Hematopoietic multipotent progenitor cell treated with erythropoietin and hydrocortisone succinate and interleukin-3 and kit ligand, for 15 days (in vitro differentiated cells): ENCODE measurements at regions not wholly inside any gene's neighbourhood (a gene's known extent, or its start where the extent isn't known, plus 50 kb on each side); places are given as distances from the start of the nearest gene placed in this dataset.
"Not testable (repeated sequence)": the region's sequence is repeated elsewhere in the genome, so short reads cannot be mapped to it uniquely, and the experiment has no call there.

ENCODE experiments used
- DNase-seq: peaks from one replicate; pipeline ENCODE4 v3.0.0-alpha.2; 2015; ENCODE audit warnings: low spot score

DNA sequence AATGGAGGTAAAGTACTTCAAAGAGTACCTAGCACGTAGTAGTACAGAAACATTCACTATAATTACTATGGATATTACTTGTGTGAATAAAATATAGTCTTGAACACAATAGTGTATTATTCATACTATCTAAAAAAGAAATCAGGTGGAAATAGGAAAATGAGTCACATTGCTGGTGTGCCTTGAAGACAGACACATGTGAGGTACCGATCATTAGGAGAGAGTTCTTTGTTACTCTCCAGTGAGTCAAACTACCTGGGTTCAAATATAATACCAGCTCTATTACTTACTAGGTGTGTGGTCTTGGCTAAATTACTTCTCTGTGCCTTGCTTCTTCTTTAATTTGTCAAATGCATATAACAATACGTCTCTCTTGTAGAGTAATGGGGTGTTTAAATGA lies 50.8 kb upstream of the BEND6 start:
- no peak for DNase-seq

DNA sequence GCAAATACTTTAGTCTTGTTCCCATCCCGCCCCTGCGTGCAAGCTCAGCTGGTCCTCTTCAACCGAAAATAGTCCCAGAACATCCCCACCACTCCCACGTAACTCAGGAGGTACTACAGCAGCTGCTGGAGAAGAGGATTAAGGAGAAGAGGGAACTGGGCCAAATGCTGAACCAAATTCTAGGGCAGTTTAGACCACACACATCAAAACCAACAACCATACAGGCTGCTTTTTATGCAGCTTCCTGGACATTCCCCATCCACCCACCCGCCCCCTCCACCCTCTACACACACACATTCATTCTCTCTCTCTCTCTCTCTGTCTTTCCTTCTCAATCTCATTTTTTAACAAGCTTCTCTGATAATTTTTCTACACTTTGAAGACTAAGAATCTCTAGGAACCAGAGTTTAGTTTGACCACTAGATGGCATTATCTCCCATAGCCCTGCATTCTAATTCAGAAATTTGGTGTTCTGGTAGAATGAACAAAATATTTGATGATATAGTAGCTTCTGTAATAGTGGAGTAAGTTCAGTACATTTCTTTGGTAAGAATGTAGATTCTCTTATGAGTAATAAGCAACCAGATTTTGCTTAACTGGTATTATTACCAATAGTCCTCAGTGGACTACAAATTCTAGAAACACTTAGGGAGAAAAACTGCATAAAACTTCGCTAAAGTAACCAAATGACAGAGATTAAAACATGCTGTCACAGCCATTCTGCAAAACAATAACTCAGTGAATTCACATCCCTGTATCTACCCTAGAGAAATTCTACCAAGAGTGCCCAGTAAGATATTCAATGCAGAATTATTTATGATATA lies 52.1 kb upstream of the BEND6 start:
- peak; percentile 58 for DNase-seq

DNA sequence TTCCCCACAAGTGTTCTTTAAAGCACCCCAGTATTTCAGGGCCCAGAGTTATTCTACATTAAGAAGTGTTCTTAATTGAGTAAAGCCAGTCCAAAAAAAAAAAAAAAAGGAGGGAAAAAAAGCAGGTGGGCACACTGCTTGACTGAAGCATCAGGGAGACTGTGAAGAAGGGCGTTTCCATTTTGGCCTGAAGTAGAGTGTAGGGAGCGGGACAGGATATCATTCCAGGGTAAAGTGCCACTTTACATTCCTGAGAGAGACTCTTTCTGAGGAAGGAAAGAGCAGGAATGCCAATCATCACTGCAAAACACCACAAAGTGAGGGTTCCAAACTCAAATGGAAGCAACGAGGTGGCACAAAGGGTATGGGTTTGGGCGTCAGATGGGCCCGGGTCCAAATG lies 54.1 kb upstream of the BEND6 start:
- DNase-seq: no peak

DNA sequence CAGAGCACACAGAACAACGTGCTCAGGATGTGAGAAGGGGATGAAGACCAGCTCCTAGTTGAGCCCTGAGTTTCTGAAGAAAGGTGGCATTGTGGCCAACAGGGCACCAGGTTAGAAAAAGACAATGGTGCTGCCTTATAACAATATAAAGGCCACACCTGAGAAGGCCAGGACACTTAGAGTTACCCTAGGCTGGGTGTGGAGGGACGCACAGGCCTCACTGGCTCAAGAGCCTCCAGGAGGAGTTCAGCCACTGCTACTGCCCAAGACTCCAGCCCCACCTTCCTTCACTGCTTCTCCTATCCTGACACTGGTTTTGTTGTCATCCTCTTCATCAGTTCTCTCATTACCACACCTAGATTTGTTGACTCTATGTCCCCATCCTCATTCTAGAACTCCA lies 55.2 kb upstream of the BEND6 start:
- DNase-seq: no peak

DNA sequence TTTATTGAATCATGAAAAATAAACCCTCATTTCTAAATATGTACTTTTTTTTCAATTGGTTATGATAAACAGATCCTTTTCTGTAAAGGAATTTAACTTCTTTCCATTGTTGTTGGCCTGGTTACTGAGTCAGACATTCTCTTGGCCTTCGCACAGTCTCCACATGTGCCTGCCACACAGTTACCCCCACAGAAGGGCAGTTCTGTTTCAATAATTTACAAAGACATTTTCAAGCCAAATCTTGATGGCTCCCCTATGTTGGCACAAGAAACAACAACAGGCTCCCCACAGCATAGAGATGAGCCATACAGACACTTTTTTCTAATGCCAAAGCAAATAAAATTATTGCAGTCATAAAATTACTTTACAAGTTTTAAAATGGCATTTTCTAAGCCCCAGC lies 55.6 kb upstream of the BEND6 start:
- DNase-seq: no peak

DNA sequence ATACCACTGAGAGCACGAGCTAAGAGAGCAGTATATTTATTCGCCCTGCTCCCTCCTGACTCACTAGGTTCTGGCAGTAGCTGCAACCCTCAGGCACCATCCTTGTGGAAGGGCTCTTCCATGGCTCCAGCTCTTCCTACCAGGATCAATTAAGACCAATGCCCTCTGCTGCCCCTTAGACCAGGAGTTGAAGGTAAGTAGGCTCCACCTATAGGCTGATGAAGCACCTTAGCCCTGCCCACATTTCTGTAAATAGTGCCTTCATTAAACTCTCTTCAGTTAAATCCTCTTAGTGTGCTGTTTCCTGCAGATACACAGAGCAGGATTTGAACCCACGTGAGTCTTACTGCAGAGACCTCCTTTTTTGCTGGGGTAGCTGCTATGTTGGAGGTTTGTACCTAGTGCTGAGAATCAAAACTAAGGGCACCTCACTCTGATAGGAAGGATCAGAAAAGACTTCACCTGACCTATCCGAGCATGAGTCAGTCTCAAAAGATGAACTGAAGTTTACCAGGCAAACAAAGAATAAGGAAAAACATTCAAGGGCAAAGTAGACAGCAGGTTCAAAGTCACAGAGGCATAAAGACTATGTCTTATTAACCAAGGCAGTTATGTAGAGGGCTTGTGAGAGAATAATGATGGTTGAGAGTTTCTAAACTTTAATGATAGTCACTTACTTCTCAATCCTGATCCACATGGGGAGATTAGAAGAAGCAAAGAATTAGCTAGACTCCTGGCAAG lies 56.9 kb upstream of the BEND6 start:
- no peak for DNase-seq

DNA sequence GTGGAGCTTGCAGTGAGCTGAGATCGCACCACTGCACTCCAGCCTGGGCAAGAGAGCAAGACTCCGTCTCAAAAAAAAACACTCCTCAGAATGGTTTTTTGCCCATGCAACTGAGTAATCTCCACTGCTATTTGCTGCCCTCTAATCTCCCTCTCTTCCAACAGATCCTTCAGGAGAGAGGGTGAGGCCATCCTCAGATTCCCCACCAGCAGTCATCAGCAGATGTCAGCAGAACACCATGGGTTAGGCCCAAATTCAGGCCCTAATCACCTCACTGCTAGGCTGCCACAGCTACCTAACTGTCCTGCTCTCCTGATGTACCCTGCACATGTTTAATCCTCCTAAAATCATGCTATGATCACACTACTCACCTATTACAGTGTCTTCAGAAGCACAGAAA lies 63.2 kb upstream of the BEND6 start:
- DNase-seq: no peak

DNA sequence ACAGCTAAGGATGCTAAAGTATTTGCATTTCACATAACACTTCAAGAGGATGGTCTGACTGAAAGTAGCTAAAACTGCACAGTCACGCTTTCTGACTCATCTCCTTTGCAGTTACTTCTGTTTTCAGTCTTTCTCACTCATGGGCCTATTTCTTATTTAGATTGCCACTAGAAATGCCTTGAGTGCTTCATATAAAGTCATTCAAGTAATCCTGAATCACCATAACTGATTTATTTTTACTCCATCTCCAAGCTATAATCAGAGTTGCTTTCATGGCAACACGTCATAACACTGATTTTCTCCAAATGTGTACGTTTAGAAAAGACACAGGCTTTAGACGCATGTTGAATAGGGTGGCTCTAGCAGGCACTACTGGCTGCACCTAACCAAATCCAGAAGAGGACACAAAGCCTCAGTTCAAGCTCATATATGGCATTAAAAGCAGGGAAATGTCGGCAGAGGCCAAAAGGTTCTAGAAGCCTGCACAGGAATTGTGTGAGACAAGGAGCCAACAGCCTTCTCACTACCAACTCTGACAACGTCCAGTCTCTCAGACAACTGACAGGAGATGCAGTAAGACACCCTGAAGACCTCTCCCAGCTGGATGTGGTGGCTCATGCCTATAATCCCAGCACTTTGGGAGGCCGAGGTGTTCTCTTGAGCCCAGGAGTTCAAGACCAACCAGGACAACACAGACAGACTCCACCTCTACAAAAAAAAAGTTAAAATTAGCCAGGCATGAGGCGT lies 64.1 kb upstream of the BEND6 start:
- peak; percentile 34 for DNase-seq

DNA sequence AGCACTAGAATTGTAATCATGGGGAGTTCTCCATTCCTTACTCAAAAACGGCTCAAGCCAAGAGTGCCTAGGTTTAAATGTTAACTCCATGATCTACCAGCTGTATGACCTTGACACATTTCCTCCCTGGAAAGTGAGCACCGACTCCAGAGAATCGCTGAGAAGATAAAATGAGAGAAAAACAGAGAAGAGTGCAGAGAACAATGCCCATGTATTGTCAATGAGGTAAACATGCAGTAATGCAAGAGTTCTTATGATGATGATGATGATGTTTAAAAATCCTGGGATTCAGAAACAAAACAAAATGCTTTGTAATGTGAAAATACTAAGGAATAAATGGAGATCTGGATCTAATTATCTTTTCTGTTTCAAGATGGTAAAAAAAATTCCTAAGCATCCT lies 64.8 kb upstream of the BEND6 start:
- no peak for DNase-seq

DNA sequence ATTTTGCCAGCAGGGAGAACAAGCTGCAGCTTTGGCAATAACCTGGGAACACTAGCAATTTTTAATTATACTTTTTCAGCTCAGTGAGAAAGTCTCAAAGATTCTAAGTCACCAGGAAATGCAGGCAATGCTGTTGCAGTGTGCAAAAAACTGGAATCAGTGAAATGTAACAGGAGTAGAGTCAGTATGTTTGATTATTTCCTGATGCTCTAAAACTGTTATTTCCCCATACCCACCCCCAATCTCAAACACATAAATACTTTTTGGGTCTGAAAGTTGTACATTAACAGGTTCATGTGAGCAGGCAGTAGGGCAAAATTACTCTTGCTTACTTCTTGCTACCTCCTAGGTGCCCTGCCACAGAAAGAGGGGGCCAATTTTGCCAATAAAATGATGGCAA lies 65.4 kb upstream of the BEND6 start:
- DNase-seq: no peak

DNA sequence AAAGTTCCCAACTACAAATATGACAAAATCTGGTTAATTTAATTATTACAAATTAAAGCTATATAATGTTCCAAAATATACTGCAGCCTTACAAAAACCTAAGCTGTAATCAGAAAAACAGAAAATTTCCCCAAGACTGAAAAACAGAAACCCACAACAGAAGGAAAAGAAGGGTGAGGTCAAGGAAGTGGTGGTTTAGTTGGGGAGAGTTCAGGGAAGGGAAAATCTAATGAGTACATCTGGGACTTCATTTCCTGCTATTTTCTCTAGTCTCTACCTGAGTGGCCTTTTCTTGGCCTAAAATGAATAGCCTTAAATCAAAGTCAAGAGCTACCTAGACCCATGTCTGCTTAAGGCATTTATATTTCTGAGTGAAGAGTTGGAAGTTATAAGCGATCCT lies 66.2 kb upstream of the BEND6 start:
- DNase-seq: no peak

DNA sequence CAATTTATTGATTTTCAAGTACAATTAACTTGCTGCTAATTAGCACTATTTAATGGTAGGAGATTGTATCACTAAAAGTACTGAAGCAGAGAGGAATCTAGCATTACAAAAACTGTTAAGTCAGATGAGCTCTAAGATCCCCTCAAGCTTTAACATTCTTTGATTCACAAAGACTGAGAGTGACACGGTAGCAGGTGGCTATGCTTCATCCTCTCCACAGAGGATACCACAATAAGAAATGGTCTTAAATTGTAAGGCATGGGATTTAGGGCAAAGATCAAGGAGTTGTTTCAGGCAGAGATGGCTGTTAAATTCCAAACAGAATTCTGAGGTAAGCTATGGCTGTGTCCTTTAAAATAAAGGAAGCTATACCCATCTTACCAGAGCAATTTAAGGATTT lies 67.8 kb upstream of the BEND6 start:
- no peak for DNase-seq

DNA sequence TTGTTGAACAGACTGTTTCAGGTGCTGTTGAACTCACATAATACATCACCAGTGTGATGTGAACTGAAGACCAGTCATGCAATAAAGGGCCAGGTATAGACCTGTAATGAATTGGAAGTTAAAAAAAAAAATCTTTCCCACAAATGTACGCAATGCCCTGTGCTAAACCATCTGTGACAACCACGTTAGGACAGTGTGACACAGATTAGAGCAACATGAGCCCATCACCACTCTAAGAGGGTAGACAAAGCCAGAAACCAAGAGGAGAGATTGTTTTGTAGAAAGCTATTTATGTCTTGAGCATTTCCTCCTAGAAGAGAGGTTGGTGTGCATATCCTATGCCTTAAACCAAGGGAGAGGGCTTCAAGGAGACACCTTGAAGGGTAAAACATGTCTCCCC lies 77.0 kb upstream of the BEND6 start:
- DNase-seq: no peak

DNA sequence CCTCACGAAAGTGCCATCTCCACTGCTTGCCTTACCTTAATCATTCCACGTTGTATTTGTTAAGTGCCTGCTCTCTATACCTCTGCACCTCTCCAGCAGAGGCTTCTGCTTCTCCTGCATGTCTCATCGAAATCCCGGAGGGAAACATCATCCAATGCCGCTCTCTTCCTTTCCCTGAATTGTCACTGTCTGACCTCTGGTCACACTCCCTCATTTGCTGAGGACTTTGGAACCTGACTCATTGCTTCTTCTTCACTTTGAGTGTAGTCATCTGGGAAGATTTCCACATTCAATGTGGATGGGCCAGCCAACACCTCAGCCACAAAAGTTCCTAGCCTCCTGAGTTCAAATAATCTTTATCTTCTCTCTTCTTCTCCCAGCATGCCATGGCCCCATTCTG lies 78.9 kb upstream of the BEND6 start:
- no peak for DNase-seq

DNA sequence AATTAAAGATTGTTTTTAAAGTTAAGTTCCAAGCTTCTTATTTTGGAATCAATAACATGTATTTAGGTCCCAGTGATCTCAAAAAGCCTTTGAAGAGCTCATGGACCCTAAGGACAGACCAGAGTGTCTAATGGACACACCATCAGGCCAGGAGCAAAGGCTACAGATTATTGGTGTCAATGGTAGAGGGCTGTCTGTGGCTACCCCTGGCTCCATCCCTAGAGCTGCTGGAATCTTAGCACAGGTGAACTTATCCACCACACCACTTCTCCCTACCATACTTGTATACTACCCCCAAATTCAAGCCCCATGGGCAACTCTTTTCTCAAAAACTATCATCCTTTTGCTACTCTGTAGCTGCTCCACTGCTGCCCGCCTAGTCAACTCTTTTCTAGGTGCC lies 79.4 kb upstream of the BEND6 start:
- no peak for DNase-seq

DNA sequence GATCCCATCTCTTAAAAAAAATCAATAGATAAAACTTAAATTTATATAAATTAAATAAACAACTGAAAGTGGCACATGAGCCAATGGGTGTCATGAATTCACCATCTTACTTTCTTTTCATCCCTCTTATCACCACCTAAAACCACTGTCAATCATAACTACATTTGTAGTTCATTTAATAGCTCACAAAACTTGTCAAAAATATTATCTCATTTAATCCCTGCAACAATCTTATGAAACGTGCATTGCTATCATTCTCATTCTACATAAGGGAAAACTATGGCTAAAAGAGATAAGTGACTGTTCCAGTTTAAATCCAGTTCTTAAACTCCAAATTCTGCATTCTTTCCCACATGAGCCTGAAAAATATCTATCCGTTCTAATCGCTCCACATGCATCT lies 80.6 kb upstream of the BEND6 start:
- DNase-seq: no peak

DNA sequence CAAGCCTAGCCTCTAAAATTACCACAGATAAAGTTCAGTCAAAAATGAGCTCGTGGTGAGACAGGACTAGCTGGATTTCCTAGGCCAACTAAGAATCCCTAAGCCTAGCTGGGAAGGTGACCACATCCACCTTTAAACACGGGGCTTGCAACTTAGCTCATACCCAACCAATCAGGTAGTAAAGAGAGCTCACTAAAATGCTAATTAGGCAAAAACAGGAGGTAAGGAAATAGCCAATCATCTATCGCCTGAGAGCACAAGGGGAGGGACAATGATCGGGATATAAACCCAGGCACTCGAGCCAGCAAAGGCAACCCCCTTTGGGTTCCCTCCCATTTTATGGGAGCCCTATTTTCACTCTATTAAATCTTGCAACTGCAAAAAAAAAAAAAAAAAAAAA lies 84.9 kb upstream of the BEND6 start:
- DNase-seq: not testable (repeated sequence)

DNA sequence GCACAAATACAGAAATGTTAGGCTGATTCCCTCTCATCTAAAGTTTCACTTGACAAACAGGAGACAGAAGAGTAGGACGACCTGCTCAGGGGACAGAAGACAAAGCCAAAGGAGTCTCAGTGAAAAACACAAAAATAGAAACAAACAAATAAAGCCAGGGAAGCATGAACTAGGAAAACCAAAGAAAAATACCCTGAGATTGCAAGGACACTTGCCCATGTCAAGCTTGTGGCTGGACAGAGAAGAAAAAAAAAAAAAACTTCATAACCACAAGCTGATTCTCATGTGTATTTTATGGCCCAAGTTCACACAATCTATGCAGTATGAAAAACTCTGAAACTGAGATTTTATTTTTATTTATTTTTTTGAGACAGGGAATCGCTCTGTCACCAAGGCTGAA lies 85.6 kb upstream of the BEND6 start:
- DNase-seq: no peak

DNA sequence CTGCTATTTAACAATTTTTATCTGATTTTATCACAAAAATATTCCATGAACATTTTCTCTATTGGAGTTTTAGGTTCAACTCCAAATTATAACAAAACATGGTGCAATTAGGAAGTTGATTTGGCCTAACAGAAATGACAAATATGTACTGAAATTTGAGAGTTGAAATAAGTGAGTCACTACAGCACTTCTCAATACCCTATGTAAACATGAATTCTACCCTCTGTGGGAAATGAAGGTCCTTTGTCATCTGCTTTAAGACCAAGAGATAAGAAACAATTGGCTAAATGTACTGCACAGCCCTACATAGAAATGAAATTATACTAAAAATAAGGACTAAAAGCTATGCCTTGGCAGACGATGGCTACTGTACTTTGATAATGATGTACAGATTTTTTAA lies 86.2 kb upstream of the BEND6 start:
- DNase-seq: no peak

DNA sequence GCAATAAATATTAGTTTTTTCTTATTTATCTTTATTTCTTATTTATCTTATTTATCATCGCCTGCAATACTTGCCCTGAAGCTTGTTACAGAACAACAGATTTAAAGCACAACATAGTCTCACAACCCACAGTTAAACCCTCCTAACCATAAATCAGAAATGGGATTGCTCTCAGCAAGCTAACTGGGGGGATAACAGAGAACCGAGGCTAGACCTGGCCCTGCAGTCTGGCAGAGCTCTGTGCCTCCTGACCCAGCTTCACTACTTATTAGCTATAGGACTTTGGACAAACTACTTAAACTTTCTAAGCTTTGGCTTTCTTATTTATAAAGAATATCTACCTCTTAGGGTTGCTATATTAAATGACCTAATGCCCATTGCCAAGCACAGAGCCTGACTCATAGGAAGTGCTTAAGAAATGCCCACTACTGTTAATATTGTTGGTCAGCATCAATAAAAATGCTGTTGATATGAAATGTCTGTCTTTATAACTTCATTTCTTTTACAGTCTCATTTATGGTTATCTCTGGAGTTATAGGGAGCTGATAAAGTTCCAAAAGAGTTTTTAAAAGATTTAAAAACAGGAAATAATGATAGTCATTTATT lies 87.9 kb upstream of the BEND6 start:
- DNase-seq: no peak

DNA sequence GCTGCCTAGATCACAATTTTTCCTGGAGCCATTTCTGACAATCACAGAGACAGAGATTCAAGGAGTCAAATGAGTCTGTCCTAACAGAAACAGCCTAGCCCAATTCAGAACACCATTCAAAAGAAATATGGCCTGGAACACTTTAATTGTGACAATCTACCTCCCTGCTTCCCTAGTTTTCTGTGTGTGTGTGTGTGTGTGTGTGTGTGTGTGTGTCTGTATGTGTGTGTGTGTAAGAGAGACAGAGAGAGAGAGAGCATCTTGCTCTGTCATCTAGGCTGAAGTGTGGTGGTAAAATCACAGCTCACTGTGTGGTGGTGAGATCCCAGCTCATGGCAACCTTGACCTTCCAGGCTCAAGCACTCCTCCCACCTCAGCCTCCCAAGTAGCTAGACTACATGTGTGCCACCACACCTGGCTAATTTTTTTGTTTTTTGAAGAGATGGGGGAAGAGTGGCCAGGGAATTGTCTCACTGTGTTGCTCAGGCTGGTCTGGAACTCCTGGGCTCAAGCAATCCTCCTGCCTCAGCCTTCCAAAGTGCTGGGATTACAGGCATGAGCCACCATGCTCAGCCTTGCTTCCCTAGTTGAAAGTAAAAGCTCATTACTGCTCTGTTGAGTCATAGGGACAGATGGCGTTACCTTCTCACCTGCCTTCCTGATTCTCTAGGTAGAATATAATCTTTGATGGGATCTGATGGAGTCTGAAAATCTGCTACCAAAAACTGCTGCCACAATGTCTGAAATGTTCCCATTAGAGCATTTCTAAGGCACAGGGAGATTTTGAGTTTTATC lies 89.6 kb upstream of the BEND6 start:
- DNase-seq: no peak

DNA sequence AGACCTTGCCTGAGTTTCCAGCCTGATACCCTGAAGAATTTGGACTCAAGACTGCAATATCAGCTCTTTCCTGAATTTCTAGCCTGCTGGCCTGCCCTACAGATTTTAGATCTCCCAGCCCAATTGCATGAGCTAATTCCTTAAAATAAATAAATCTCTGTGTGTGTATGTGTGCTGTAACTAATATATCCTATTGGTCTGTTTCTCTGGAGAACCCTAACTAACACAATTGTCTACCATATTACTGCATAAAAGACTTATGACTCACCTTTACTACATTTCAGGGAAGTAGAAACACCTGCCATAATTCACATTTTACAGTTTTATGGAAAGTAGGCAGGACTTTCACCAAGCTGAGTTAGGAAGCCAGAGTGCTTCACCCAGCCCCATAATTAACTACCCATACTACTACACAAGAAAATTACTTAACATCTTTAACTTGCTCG lies 90.7 kb upstream of the BEND6 start:
- no peak for DNase-seq
